ENCODE measurements at regions not wholly inside any gene's neighbourhood (a gene's known extent, or its start where the extent isn't known, plus 50 kb on each side); places are given as distances from the start of the nearest gene placed in this dataset.

- DNase-seq (ENCODE audit: low read depth), result no peak
Observed at GRCh38 chr10:126847666-126848065, 57.6 kb upstream of the DOCK1 start.

- DNase-seq (ENCODE audit: low read depth), result no peak
Observed at GRCh38 chr10:126849646-126850045, 55.6 kb upstream of the DOCK1 start.

- no peak for DNase-seq (ENCODE audit: low read depth)
Observed at GRCh38 chr10:126851414-126852108, 53.7 kb upstream of the DOCK1 start.

DNA sequence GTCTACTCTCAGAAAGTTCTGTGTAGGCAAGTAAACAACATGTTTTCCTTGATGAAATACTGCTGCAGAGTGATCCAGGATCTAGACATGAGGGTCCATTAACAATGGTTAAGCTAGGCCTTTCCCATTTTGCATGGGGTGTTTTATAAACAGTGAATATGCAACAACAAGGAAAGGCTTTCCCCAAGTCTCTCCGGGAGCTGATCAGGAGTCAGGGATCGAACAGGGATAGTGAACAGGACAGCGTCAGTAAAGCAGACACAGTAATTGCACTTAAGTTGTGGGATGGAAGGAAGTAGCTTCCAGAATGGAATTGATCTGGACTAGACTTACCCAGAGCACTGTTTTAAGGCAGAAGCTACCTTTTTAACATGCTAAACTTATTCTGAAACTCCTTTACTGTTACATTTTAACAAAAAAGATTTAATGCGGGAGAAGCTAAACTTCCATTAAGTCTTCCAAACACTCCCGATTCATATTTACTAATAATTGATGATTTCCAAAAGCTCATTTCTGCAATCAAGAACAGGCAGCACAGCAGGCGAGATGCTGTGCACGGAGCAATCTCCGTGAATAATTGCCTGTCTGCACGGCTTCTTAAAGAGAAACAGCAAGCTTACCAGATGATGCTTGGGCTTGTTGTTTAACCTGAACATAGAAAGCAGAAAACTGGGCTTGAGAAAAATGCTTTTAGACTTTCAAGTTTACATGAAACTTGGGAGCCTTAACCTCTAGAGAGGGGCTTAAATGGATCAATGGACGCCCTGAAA is 50.3 kb upstream of the DOCK1 start:
- DNase-seq (ENCODE audit: low read depth), result no peak

All from CMK (cell line).